ENCODE measurements at regions not wholly inside any gene's neighbourhood (a gene's known extent, or its start where the extent isn't known, plus 50 kb on each side); places are given as distances from the start of the nearest gene placed in this dataset.

GRCh38 chr7:47142867-47143175 lies 439.1 kb downstream of the TNS3 start:
- no peak for DNase-seq (ENCODE audit: low spot score in 2 of 2)
- TF ChIP-seq POLR2A (IDR thresholded peaks at IDR 0.05): no peak
- TF ChIP-seq EP300 (IDR thresholded peaks at IDR 0.05): no peak
- TF ChIP-seq, protein P1, sequence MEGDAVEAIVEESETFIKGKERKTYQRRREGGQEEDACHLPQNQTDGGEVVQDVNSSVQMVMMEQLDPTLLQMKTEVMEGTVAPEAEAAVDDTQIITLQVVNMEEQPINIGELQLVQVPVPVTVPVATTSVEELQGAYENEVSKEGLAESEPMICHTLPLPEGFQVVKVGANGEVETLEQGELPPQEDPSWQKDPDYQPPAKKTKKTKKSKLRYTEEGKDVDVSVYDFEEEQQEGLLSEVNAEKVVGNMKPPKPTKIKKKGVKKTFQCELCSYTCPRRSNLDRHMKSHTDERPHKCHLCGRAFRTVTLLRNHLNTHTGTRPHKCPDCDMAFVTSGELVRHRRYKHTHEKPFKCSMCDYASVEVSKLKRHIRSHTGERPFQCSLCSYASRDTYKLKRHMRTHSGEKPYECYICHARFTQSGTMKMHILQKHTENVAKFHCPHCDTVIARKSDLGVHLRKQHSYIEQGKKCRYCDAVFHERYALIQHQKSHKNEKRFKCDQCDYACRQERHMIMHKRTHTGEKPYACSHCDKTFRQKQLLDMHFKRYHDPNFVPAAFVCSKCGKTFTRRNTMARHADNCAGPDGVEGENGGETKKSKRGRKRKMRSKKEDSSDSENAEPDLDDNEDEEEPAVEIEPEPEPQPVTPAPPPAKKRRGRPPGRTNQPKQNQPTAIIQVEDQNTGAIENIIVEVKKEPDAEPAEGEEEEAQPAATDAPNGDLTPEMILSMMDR (IDR thresholded peaks at IDR 0.05): no peak
- H3K27ac ChIP-seq: no peak overlapping the region
- H3K4me1 ChIP-seq: peaks cover 0 to 4% (median 0%) of the 10 kb centered on the region in 4 donors
- H3K4me3 ChIP-seq: no peak overlapping the region
- no peaks in the 10 kb centered on the region for H3K36me3 ChIP-seq
- WGBS, 2 donors: 85 to 92% methylated on average over 1 of the region's 1 CpG
- no peaks in the 10 kb centered on the region for H3K9me3 ChIP-seq
- H3K27me3 ChIP-seq: no peaks in the 10 kb centered on the region

- H3K4me3 ChIP-seq: no peak overlapping the region
- H3K27ac ChIP-seq: no peak overlapping the region
- H3K4me1 ChIP-seq: peaks cover 0 to 4% (median 0%) of the 10 kb centered on the region in 4 donors
- no peaks in the 10 kb centered on the region for H3K9me3 ChIP-seq
- H3K27me3 ChIP-seq: no peaks in the 10 kb centered on the region
- no peak for DNase-seq (ENCODE audit: low spot score in 2 of 2)
- 91 to 93% methylated on average over 10 of the region's 10 CpGs for WGBS, 2 donors
- no peaks in the 10 kb centered on the region for H3K36me3 ChIP-seq
- no peak for TF ChIP-seq POLR2A (IDR thresholded peaks at IDR 0.05)
- TF ChIP-seq, protein P1 (IDR thresholded peaks at IDR 0.05): no peak
- no peak for TF ChIP-seq EP300 (IDR thresholded peaks at IDR 0.05)
Measured at GRCh38 chr7:47142169-47142866, 439.6 kb downstream of the TNS3 start.

DNA sequence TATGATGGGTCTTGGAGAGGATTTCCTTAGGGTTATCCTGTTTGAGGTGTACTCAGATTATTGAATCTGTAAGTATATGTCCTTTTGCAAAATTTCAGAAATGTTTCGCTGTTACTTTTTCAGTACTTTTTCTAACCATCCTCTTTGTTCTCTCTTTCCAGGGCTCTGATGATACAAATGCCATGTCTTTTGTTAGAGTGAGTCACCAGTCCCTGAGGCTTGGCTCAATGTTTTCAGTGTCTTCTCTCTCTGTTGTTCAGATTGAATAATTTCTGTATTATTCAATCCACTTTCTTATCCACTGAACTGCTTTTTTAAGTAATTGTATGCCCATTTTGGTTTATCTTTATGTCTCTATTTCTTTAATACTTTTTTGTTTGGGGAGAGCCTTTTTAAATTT lies 449.4 kb downstream of the TNS3 start:
- no peaks in the 10 kb centered on the region for H3K4me1 ChIP-seq
- no peaks in the 10 kb centered on the region for H3K27me3 ChIP-seq
- H3K4me3 ChIP-seq: no peak overlapping the region
- DNase-seq (ENCODE audit: low spot score in 2 of 2): no peak
- TF ChIP-seq EP300 (IDR thresholded peaks at IDR 0.05) (no peak), POLR2A (IDR thresholded peaks at IDR 0.05) (no peak)
- TF ChIP-seq, protein P1 (IDR thresholded peaks at IDR 0.05): no peak
- H3K27ac ChIP-seq: no peak overlapping the region
- no peaks in the 10 kb centered on the region for H3K36me3 ChIP-seq
- H3K9me3 ChIP-seq: no peaks in the 10 kb centered on the region
- 67 to 84% methylated on average over 1 of the region's 1 CpG for WGBS, 2 donors

DNA sequence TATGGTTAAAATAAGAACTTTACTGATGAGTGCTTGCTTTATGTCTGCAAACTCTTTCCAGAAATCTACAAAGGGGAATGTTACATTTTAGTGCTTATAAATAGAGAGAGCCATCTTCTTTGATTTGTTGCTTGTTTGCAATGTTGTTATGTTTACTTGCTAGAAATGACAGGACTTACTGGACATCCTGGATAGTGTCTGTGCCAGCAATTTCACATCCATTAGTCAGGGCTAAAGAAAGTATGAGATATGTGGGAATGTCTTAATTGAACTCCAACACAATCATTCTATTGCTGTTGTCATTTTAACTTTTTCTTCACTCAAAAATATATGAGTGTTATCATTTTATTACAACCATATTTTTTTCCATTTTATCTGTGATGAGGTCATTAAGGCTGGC lies 453.2 kb downstream of the TNS3 start:
- no peaks in the 10 kb centered on the region for H3K27me3 ChIP-seq
- no peaks in the 10 kb centered on the region for H3K9me3 ChIP-seq
- TF ChIP-seq POLR2A (IDR thresholded peaks at IDR 0.05) (no peak), EP300 (IDR thresholded peaks at IDR 0.05) (no peak)
- TF ChIP-seq, protein P1 (IDR thresholded peaks at IDR 0.05): no peak
- peaks cover 0 to 6% (median 0%) of the 10 kb centered on the region in 4 donors for H3K4me1 ChIP-seq
- H3K36me3 ChIP-seq: no peaks in the 10 kb centered on the region
- H3K27ac ChIP-seq: no peak overlapping the region
- H3K4me3 ChIP-seq: no peak overlapping the region
- no peak for DNase-seq (ENCODE audit: low spot score in 2 of 2)

DNA sequence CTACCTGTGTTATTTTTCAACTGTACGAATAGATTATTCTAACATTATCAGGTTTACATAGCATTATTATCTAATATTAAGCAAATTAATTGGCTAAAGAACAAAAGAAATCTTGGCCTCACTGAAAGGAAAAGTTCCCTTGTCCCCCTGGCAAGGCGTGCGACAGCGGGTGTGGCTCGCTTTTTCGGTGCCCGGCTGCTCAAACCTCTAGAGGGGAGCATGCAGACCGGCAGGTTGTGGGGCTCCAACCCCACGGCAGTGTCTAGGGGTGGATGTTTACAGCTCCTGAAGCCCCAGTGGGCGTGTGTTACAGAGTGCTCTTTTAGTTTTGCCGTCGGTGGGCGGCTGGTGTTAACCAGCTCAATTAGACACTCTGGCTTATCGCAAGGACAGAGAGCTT lies 456.4 kb downstream of the TNS3 start:
- TF ChIP-seq, protein P1 (IDR thresholded peaks at IDR 0.05): no peak
- Histone ChIP-seq H3K27ac (no peak overlapping the region), H3K27me3 (no peaks in the 10 kb centered on the region), H3K4me3 (no peak overlapping the region), H3K9me3 (no peaks in the 10 kb centered on the region), H3K4me1 (peaks cover 0 to 6% (median 0%) of the 10 kb centered on the region in 4 donors), H3K36me3 (no peaks in the 10 kb centered on the region)
- WGBS, 2 donors: 75 to 88% methylated on average over 14 of the region's 14 CpGs
- no peak for DNase-seq (ENCODE audit: low spot score in 2 of 2)
